ENCODE measurements at regions not wholly inside any gene's neighbourhood (a gene's known extent, or its start where the extent isn't known, plus 50 kb on each side); places are given as distances from the start of the nearest gene placed in this dataset.
"Not testable (repeated sequence)": the region's sequence is repeated elsewhere in the genome, so short reads cannot be mapped to it uniquely, and the experiment has no call there.

DNA sequence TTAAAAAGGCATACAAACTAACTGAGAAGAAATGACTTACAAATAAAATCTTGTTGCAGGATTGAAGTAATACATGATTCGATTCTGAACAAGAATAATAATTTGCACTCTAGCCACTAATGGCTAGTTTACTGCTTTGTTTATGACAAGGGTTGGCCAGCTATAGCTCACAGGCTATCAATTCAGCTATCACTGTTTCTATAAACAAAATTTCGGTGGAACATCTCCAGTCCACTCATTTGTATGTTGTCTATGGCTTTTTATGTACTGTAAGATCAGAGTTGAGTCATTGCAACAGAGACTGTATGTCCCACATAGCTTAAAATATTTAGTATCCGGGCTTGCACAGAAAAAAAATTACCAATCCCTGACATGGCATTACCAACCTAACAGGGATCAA is 543.7 kb upstream of the CNTNAP5 start:
- no peak for DNase-seq (ENCODE audit: low spot score)

- no peak for DNase-seq (ENCODE audit: low spot score)
These were observed 540.0 kb upstream of the CNTNAP5 start for GRCh38 chr2:123485056-123485455.

GRCh38 chr2:123493687-123494086 is 531.4 kb upstream of the CNTNAP5 start:
- DNase-seq (ENCODE audit: low spot score): no peak

DNA sequence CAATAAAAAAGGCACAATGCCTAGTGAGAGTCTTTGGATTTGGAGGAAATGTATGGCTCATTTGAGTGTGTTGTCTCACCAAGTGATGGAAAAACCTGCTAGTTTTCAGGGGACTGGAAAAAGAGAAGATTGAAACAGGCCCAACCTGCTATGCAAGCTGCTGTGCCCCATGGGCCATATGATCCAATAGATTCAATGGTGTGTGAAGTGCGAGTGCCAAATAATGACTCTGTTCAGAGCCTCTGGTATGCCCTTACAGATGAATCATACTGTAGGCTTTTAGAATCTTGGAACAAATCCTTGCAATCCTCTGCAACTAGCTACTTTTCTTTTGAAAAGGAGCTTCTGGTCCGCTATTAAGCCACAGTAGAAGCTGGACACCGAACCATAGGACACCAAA is 529.8 kb upstream of the CNTNAP5 start:
- no peak for DNase-seq (ENCODE audit: low spot score)

DNA sequence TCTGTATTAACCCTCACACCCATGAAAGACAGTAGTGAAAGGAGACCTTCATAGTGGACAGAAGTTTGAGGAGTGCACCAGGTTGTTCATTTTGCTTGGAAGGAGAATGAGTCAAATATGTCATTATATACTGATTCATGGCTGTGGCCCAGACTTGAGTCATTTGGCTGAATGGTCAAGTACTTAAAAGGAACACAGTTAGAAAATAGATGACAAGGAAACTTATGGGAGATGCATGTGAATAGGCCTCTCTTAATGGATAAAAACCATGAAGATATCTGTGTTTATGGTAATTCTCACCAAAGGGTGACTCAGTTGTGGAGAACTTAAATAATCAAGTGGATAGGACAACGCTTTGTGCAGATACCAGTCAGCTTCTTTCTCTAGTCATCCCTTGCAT is 524.7 kb upstream of the CNTNAP5 start:
- DNase-seq (ENCODE audit: low spot score): no peak

DNA sequence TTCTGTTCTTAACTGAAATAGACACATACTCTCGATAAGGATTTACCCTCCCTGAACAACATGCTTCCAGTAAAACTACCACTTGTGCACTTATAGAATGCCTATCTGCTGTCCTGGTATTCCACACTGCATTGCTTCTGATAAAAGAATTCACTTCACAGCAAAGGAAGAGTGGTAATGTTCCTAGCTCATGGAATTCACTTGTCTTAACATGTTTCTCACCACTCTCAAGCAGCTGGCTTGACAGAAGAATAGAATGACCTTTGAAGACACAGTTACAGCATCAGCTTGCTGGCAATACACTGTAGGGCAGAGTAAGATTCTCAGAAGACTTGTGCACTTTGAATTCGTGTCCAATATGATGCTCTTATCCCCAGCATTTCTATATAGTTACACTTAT is 524.1 kb upstream of the CNTNAP5 start:
- no peak for DNase-seq (ENCODE audit: low spot score)

- DNase-seq (ENCODE audit: low spot score): no peak
These were observed 522.2 kb upstream of the CNTNAP5 start for GRCh38 chr2:123502931-123503330.

DNA sequence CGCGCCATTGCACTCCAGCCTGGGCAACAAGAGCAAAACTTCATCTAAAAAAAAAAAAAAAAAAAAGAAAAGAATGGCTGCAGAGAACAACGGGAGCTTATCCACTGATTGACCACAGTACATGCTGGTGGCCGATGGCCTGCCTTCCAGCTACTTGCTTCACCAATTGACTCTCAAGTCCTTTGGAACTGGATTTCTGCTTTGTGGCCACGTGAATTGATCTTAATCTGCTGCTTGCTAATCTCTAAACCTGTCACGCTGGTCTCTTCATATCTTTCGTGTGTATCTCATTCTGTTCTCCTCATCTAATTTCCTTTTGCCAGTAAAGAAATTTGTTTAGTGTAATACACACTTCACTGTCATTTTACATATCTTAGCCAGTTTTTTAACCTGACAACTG is 512.5 kb upstream of the CNTNAP5 start:
- no peak for DNase-seq (ENCODE audit: low spot score)

DNA sequence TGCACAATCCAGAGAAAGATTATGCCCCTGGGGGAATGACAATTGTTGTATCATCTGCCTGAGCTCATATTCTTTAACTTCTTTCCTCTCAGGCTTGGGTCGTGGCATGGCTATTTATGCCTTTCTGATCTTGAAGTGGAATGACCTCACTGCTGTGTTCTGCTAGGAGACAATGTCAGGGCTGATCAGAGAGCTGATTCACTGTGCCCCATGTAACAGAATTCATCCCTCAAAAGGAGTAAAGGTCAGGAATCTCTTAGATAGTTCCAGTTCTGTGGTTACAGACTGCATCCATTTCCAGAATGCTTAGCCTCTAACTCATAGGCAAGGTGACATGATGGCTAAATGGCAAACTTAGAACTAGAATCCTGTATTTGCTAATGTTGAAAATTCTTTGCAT is 511.7 kb upstream of the CNTNAP5 start:
- no peak for DNase-seq (ENCODE audit: low spot score)

DNA sequence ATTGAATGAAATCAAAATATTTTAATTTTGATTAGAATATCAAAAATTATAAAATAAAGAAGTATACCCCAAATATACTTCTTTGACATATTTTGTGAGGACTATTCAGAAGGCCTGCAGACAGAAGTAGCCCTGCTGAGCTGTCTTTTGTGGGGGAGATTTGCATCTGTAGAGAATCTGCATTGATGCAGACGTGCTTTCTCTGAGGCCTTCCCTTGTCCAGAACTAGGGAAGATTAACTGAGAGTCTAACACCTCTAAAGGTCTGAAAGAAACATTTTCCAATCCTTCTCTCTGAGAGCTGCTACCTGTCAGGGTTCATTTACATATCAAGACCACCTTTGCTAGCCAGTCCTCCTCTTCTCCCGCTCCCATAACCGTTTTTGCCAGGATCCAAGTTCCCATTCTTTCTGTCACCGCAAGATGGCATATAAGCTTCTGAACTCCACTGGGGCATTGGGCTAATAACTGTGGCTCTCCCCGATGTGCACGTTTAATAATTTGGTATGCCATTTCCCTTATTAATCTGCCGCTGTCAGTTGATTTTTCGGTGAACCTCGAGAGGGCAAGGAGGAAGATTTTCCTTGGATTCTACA is 510.4 kb upstream of the CNTNAP5 start:
- no peak for DNase-seq (ENCODE audit: low spot score)

- DNase-seq (ENCODE audit: low spot score): no peak
These were observed 506.7 kb upstream of the CNTNAP5 start for GRCh38 chr2:123518367-123518766.

GRCh38 chr2:123521854-123522253 is 503.2 kb upstream of the CNTNAP5 start:
- DNase-seq (ENCODE audit: low spot score): no peak

GRCh38 chr2:123522498-123522897 is 502.6 kb upstream of the CNTNAP5 start:
- not testable (repeated sequence) for DNase-seq (ENCODE audit: low spot score)

DNA sequence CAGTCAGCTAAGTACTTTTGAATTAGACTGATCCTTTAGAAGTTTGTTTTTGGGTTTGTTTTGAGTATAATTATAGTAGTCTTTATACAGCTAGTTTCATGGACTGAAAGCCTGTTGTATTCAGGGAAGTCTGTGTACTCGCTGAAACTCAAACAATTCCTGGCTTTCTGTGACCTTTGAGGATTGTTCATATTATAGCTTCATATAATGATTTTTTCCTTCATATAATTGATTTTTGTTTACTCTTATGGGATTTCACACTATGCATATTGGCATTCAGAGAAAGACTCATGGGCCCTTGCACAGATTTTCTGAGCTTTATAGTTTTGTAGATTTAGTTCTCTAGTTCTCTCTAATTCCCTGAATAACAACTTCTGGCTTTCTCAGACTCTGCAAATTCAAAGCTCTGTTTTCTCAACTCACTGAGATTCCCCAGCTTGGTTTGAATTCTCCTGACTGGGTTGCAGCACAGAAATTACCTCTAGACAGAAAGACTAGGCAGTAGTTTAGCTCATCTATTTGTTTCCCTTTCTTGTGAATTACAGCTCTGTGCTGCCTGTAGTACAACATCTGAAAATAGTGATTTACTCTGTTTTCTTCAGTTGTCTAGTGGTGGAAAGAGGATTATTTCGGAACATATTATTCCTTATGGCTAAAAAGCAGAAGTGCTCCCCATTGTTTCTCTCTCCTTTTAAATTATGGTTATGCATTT is 495.9 kb upstream of the CNTNAP5 start:
- DNase-seq (ENCODE audit: low spot score): no peak

DNA sequence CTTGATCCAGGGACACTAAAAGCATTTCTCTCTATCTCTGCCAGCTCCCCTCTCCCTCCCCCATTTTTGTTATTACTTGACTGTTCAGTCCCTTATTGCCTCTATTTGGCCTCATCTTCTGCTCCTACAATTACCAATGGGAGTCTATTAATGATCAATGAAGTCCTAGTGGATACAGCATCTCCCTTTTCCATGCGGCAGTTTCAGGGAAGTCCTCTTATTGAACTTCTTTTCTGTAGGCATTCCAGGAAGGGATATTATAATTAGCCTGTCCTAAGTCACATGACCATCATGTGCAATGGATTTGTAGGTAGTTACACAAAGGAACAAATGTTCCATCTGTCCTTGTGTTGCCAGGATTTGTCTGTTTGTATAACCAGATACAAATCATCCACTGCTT is 495.1 kb upstream of the CNTNAP5 start:
- no peak for DNase-seq (ENCODE audit: low spot score)

- DNase-seq (ENCODE audit: low spot score): no peak
These were observed 493.0 kb upstream of the CNTNAP5 start for GRCh38 chr2:123532126-123532525.

DNA sequence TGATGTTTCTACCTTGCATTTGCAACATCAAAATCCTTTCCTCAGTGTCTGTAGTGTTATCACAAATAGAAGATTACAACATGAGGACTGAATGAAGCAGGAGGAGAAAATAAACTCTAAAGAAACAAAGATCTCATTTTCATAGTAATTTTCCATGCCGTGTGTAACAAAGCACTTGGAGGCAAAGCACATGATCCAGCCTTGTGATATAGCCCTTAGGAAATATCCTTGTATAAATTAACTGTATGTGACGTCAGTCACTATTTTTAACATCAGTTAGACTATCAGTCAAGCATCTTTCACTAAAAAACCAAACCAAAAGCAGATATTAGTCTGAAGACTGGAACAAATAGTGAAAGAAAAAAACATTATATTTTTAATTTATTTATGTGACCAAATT is 492.1 kb upstream of the CNTNAP5 start:
- no peak for DNase-seq (ENCODE audit: low spot score)

- no peak for DNase-seq (ENCODE audit: low spot score)
These were observed 484.8 kb upstream of the CNTNAP5 start for GRCh38 chr2:123540291-123540690.

DNA sequence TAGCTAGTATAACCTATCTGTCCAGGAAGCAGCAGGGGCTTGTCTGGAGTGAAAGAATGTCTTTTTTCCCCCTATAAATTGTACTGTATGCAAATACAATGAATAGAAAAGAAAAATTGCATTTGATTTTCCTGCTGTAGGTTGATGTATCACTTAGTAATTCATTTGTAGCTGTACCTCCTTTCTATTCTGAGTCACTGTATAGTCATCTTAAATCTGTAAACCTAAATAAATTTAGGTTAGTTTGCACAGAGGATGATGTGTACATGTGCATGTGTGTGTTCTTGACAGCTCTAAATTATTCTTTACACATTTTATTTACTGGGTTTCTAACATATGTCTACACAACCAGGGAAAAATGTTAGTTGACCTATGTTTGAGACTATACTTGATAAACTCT is 478.7 kb upstream of the CNTNAP5 start:
- DNase-seq (ENCODE audit: low spot score): no peak

DNA sequence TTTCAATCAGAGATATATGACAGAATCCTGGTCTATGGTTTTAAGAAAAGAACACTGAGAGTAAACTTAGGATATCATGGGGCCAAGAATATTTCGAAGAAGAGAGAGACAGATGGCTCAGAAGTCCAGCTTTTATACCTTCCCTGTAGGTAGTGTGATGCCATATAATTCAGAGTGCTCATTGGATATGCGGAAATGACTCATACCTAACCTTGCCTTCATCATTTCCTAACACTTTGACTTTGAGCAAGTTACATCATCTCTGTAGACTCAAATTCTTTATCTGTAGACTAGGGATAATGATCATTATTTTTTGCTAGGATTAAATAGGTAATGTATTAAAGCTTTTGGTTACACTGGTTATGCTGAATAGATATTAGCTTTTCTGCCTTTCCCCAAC is 461.6 kb upstream of the CNTNAP5 start:
- no peak for DNase-seq (ENCODE audit: low spot score)

DNA sequence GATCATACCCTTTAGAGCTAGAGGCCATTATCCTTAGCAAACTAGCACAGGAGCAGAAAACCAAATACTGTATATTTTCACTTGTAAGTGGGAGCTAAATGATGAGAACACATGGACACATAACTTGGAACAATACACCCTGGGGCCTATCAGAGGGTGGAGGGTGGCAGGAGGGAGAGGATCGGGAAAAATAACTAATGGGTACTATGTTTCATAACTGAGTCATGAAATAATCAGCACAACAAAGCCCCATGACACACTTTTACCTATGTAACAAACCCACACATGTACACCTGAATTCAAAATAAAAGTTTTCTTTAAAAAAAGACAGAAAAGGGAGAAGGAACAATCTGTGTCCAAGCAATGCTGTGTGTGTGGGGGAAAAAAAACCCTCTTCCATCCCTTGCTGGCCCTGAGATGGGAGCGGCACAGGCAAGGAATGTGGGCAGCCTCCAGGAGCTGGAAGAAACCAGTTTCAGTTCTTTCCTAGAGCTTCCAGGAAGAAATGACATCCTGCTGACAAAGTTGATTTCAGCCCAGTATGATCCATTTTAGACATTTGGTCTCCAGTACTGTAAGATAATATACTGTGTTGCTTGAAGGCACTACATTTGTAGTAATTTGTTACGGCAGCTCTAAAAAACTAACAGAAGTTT is 458.7 kb upstream of the CNTNAP5 start:
- no peak for DNase-seq (ENCODE audit: low spot score)

DNA sequence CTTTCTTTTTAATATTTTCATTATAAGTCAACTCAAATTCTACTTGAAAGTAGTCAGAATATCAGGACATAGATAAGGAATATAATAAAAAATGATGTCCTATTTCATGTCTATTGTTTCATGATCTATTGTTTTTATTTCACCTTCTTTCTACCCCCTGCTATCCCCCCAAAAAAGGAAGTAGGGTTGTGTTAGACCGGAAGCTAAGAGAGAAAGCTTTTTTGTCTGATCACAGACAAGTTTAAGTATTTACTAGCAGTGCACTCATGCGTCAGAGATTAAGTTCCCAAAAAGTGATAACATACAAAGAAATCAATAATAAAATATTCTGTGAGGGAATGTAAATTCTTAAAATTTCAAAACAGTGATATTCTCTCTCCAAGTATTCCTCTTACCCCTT is 447.1 kb upstream of the CNTNAP5 start:
- DNase-seq (ENCODE audit: low spot score): no peak

- DNase-seq (ENCODE audit: low spot score): no peak
These were observed 428.5 kb upstream of the CNTNAP5 start for GRCh38 chr2:123596621-123597020.

- DNase-seq (ENCODE audit: low spot score): no peak
These were observed 427.1 kb upstream of the CNTNAP5 start for GRCh38 chr2:123597988-123598387.

Measured in globus pallidus (tissue), 1 donor.